CD4-positive, CD25-positive, alpha-beta regulatory T cell (primary cell): ENCODE measurements at regions not wholly inside any gene's neighbourhood (a gene's known extent, or its start where the extent isn't known, plus 50 kb on each side); places are given as distances from the start of the nearest gene placed in this dataset.

Experiments
- ATAC-seq, 2 donors: fragments of 150-1000 bp; cut with Tn5 transposase; one replicate each; pipeline ENCODE4 v1.10.0; 2021; ENCODE audit warnings: low read depth in 2 of 2, moderate number of reproducible peaks in 2 of 2, moderate library complexity in 1 of 2
- DNase-seq, 3 donors: peaks; one replicate each; pipeline versions ENCODE4 v3.0.0 to v3.0.0-alpha.2; 2012 to 2022; ENCODE audit warnings: mixed read lengths in 1 of 3
- H3K27ac ChIP-seq: one replicate; pipeline ENCODE4 v1.7.0; 2013; ENCODE audit warnings: mild to moderate bottlenecking, low read length; ENCODE audit not compliant: insufficient read depth, poor library complexity, severe bottlenecking
- H3K27me3 ChIP-seq: one replicate; pipeline ENCODE4 v1.7.0; 2013; ENCODE audit warnings: low read length; ENCODE audit not compliant: control insufficient read depth, insufficient read depth
- H3K36me3 ChIP-seq: one replicate; pipeline ENCODE4 v1.7.0; 2013; ENCODE audit warnings: mild to moderate bottlenecking, low read length, moderate library complexity; ENCODE audit not compliant: control insufficient read depth, insufficient read depth
- H3K4me1 ChIP-seq: 2 replicates; pipeline ENCODE4 v1.7.0; 2013; ENCODE audit warnings: mild to moderate bottlenecking, low read length; ENCODE audit not compliant: insufficient read depth, control insufficient read depth, poor library complexity, severe bottlenecking
- H3K4me3 ChIP-seq: one replicate; pipeline ENCODE4 v1.7.0; 2013; ENCODE audit warnings: low read depth, mild to moderate bottlenecking, low read length, moderate library complexity
- H3K9me3 ChIP-seq, 2 experiments: 1 replicate in 1 of 2; 2 replicates in 1 of 2; pipeline ENCODE4 v1.7.0; 2013; ENCODE audit warnings: low read length in 2 of 2, mild to moderate bottlenecking in 1 of 2, moderate library complexity in 1 of 2; ENCODE audit not compliant: control insufficient read depth in 2 of 2
- H3K27ac Mint-ChIP-seq, 3 donors: one replicate each; pipeline ENCODE4 v1.8.0; 2020 to 2022; ENCODE audit warnings: mild to moderate bottlenecking in 3 of 3, mixed read lengths in 3 of 3, moderate library complexity in 2 of 3
- H3K27me3 Mint-ChIP-seq: one replicate; pipeline ENCODE4 v1.8.0; 2022; ENCODE audit warnings: mild to moderate bottlenecking, mixed read lengths
- H3K36me3 Mint-ChIP-seq: one replicate; pipeline ENCODE4 v1.8.0; 2020; ENCODE audit warnings: mixed read lengths
- H3K4me1 Mint-ChIP-seq, 4 donors: one replicate each; pipeline ENCODE4 v1.8.0; 2020 to 2022; ENCODE audit warnings: mixed read lengths in 4 of 4, mild to moderate bottlenecking in 1 of 4
- H3K4me3 Mint-ChIP-seq, 4 donors: one replicate each; pipeline ENCODE4 v1.8.0; 2020 to 2022; ENCODE audit warnings: mild to moderate bottlenecking in 4 of 4, mixed read lengths in 4 of 4, moderate library complexity in 3 of 4
- H3K9me3 Mint-ChIP-seq, 7 donors: one replicate each; pipeline ENCODE4 v1.8.0; 2020 to 2022; ENCODE audit warnings: mixed read lengths in 7 of 7, mild to moderate bottlenecking in 3 of 7, moderate library complexity in 2 of 7

DNA sequence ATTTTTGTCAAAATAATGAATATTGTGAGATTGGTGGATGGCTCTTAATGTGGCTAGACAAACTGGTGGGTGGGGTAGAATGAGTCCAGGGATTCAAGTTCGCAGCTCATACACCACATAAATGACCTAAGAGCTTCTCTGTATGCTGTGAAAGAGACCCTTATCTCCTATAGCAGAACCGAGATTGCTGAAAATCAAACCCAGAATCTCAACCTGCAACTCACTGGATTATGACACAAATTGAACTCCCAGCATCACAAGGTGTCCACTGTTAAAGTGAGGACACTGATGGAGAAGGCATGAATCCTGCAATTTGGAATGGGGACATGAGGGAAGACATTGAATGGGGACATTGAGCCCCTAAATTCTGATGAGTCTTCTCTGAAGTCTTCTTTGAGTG lies 51.3 kb upstream of the CNKSR3 start:
- no peaks in the 10 kb centered on the region for H3K4me1 ChIP-seq
- Mint-ChIP-seq H3K4me1 (no peaks in the 10 kb centered on the region), H3K27me3 (peaks cover 8% of the 10 kb centered on the region), H3K9me3 (peaks cover 0 to 4% (median 0%) of the 10 kb centered on the region in 7 donors), H3K27ac (no peak overlapping the region), H3K36me3 (no peaks in the 10 kb centered on the region), H3K4me3 (no peak overlapping the region)
- DNase-seq (no peak), ATAC-seq (no peak)
- no peak overlapping the region for H3K27ac ChIP-seq
- H3K27me3 ChIP-seq = no peaks in the 10 kb centered on the region
- H3K4me3 ChIP-seq = no peak overlapping the region
- H3K9me3 ChIP-seq = no peaks in the 10 kb centered on the region
- H3K36me3 ChIP-seq = no peaks in the 10 kb centered on the region

DNA sequence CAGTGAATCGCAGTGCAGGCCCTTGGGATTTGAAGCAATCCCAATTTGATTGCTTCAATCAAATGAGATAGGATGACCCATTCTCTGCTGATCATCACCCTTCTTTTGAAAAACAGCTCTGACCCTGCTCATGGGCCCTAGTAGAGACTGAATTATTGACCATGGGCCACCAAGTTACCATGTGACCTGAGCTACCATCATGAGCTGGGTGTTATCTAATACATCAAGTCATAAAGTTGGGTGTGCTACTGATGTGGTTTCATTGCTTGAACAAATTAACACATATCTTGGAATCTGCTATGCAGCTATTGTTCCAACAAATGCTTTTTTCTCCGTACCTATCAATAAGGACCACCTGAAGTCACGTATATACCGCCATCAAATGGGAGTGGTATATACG lies 54.8 kb upstream of the CNKSR3 start:
- Histone ChIP-seq H3K27ac (no peak overlapping the region), H3K4me3 (no peak overlapping the region), H3K4me1 (no peaks in the 10 kb centered on the region), H3K27me3 (no peaks in the 10 kb centered on the region), H3K9me3 (no peaks in the 10 kb centered on the region), H3K36me3 (no peaks in the 10 kb centered on the region)
- Mint-ChIP-seq H3K27ac (no peak overlapping the region), H3K36me3 (no peaks in the 10 kb centered on the region), H3K4me3 (no peak overlapping the region), H3K27me3 (peaks cover 8% of the 10 kb centered on the region), H3K4me1 (no peaks in the 10 kb centered on the region), H3K9me3 (peaks cover 0 to 3% (median 0%) of the 10 kb centered on the region in 7 donors)
- DNase-seq = no peak
- no peak for ATAC-seq

DNA sequence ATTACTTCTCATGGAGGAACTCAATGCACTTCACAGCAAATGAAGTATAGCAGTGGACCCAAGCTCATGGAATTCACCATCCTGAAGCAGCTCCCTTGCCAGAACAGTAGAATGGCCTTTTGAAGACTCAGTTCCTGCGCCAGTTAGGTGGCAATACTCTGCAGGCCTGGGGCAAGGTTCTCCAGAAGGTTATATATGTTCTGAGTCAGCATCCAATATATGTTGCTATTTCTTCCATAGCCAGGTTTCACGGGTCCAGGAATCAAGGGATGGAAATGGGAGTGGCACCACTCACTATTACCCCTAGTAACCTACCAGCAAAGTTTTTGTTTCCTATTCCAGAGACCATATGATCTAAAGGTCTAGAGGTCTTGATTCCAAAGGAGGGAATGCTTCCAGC lies 56.4 kb upstream of the CNKSR3 start:
- no peaks in the 10 kb centered on the region for H3K4me1 Mint-ChIP-seq
- H3K4me3 ChIP-seq = no peak overlapping the region
- no peaks in the 10 kb centered on the region for H3K27me3 ChIP-seq
- H3K27ac ChIP-seq = no peak overlapping the region
- H3K27me3 Mint-ChIP-seq = peaks cover 5% of the 10 kb centered on the region
- peaks cover 0 to 3% (median 0%) of the 10 kb centered on the region in 7 donors for H3K9me3 Mint-ChIP-seq
- ATAC-seq = no peak
- H3K36me3 ChIP-seq = no peaks in the 10 kb centered on the region
- no peaks in the 10 kb centered on the region for H3K9me3 ChIP-seq
- DNase-seq = no peak
- H3K36me3 Mint-ChIP-seq = no peaks in the 10 kb centered on the region
- no peak overlapping the region for H3K4me3 Mint-ChIP-seq
- H3K27ac Mint-ChIP-seq = no peak overlapping the region
- H3K4me1 ChIP-seq = no peaks in the 10 kb centered on the region

DNA sequence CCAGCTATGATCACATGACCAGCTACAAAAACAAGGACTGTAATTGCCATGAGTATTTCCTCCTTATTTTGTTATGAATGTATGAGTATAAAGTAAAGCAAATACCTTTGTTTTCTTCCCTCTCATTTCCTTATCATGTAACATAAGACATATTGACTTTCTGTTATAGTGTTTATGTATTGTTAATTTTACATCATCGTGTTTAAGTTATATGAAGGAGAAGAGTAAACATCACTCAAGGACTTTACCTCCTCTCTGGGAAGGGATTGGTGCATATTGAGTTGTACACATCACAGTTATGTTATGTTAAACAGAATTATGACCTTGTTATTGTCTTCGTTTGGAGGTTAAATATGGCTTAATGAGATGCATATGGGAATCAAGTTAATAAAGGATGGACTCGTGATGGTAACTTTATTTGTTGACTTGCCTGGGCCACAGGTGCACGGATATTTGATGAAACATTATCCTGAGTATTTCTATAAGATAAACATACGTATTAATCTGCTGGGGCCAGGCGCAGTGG lies 57.3 kb upstream of the CNKSR3 start:
- Histone ChIP-seq H3K27ac (no peak overlapping the region), H3K36me3 (no peaks in the 10 kb centered on the region), H3K27me3 (no peaks in the 10 kb centered on the region), H3K4me1 (no peaks in the 10 kb centered on the region), H3K9me3 (no peaks in the 10 kb centered on the region), H3K4me3 (no peak overlapping the region)
- Mint-ChIP-seq H3K4me1 (no peaks in the 10 kb centered on the region), H3K4me3 (no peak overlapping the region), H3K27me3 (peaks cover 6% of the 10 kb centered on the region), H3K27ac (no peak overlapping the region), H3K9me3 (peaks cover 0 to 2% (median 0%) of the 10 kb centered on the region in 7 donors), H3K36me3 (no peaks in the 10 kb centered on the region)
- no peak for ATAC-seq
- no peak for DNase-seq

DNA sequence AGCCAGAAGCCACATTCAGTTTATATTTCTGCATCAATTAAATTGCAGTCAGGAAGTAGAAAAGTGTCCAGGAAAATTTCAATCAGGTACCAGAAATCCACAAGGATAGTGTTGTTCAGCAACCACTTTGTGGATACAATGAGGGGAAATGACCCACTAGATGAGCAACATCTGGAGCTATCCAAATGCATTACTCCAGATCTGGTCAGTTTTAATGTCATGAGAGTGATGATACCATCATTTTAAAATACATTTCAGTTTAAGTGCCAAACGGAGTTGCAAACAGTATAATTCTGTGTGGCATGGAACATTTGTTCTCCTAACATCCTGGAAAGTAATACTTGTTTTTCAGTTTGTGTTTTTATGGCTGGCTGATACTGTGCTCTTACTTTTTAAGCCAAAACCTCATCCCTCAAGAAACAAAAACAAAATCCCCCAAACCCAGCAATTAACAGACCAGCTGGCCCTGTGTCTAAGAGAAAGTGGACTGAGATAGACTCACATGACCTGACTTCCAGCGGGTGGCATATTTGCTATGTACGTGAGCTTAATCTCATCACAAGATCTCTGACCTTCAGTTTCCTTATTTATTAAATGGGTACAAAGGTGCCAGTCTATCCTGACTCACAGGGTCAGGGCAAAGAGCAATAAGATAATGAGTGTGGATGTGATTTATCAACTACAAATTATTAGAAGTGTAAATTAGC lies 58.8 kb upstream of the CNKSR3 start:
- Mint-ChIP-seq H3K36me3 (no peaks in the 10 kb centered on the region), H3K4me3 (no peak overlapping the region), H3K27me3 (peaks cover 4% of the 10 kb centered on the region), H3K9me3 (peaks cover 0 to 2% (median 0%) of the 10 kb centered on the region in 7 donors), H3K4me1 (no peaks in the 10 kb centered on the region), H3K27ac (no peak overlapping the region)
- Histone ChIP-seq H3K27me3 (no peaks in the 10 kb centered on the region), H3K36me3 (no peaks in the 10 kb centered on the region), H3K4me1 (no peaks in the 10 kb centered on the region), H3K27ac (no peak overlapping the region), H3K9me3 (no peaks in the 10 kb centered on the region), H3K4me3 (no peak overlapping the region)
- no peak for ATAC-seq
- DNase-seq = no peak

DNA sequence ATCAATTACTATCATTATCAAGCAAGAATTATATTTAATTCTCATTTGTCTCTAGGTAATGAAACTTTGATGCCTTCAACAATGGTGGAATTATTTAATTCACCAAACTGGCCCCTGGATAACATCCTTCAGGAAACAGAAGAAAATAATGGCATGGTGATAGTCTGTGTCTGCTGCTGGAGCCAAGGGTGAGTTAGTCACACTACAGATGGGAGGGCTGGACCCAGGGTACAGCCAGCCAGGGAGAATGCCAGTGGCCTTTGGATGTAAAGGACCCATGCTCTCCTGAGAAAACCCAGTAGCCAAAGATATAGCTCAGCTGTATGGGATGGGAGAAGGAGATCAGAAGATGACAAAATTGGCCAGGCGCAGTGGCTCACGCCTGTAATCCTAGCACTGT lies 60.0 kb upstream of the CNKSR3 start:
- Mint-ChIP-seq H3K9me3 (peaks cover 0 to 2% (median 0%) of the 10 kb centered on the region in 7 donors), H3K36me3 (no peaks in the 10 kb centered on the region), H3K27ac (no peak overlapping the region), H3K4me3 (no peak overlapping the region), H3K4me1 (no peaks in the 10 kb centered on the region), H3K27me3 (peaks cover 4% of the 10 kb centered on the region)
- ATAC-seq (no peak), DNase-seq (no peak)
- no peaks in the 10 kb centered on the region for H3K9me3 ChIP-seq
- H3K27ac ChIP-seq = no peak overlapping the region
- H3K4me3 ChIP-seq = no peak overlapping the region
- peaks cover 2% of the 10 kb centered on the region for H3K27me3 ChIP-seq
- no peaks in the 10 kb centered on the region for H3K4me1 ChIP-seq
- no peaks in the 10 kb centered on the region for H3K36me3 ChIP-seq

DNA sequence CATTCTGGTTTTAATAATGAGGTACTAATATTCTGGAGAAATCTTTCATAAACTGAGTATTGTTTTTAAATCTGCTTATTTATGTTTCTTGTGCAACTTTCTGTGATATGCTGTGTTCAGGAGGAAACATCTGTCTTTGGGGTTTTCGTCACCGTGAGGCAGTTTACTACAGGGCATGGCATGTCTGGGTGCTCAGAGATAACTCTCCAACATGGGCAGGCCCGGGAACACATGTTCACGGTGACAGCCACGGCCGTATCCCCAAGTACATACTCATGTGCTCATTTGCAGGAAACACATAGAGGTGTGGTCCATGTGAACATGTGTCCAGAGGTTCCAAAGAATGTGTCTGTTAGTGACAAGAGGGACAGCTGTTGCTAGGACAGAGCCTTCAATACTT lies 62.1 kb upstream of the CNKSR3 start:
- DNase-seq = no peak
- H3K27me3 Mint-ChIP-seq = peaks cover 4% of the 10 kb centered on the region
- no peaks in the 10 kb centered on the region for H3K9me3 ChIP-seq

DNA sequence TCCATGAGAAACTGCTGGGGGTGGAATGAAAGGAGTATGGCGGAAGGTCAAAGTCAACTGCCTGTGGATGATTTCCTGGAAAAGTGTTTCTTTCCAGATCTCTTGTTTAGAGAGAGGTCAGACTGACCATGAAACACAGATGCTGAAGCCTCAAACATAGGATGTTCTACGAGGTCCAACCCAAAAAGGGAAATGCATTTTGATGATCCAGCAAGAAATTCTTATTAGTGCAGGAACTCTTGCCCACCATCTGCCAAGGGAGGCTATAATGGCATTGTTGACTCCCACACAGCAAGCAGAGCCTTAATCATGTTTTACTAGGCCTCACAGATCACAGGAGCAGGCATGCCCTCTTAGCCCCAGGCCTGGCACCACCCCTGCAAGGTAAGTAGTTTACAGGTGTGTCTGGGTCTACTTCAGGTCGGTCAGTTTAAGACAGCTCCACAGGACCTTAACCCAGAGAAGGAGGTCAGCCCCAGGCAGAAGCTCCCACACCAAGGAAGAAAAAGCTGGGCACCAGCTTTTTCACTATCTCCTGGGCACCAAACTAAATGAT lies 67.6 kb upstream of the CNKSR3 start:
- no peaks in the 10 kb centered on the region for H3K4me1 ChIP-seq
- no peak overlapping the region for H3K4me3 ChIP-seq
- no peaks in the 10 kb centered on the region for H3K36me3 ChIP-seq
- no peak for DNase-seq
- Mint-ChIP-seq H3K27me3 (no peaks in the 10 kb centered on the region), H3K27ac (peak overlapping the region in 1 of 3 donors; percentile 57), H3K36me3 (no peaks in the 10 kb centered on the region), H3K9me3 (peaks cover 0 to 9% (median 2%) of the 10 kb centered on the region in 7 donors), H3K4me3 (no peak overlapping the region), H3K4me1 (no peaks in the 10 kb centered on the region)
- no peak overlapping the region for H3K27ac ChIP-seq
- H3K9me3 ChIP-seq = peaks cover 0 to 6% of the 10 kb centered on the region in 2 experiments
- peaks cover 2% of the 10 kb centered on the region for H3K27me3 ChIP-seq
- ATAC-seq = no peak

More for the DNA sequence above, 62.1 kb upstream of the CNKSR3 start:
- Histone ChIP-seq H3K4me1 (no peaks in the 10 kb centered on the region), H3K27me3 (peaks cover 2% of the 10 kb centered on the region), H3K36me3 (no peaks in the 10 kb centered on the region), H3K27ac (no peak overlapping the region), H3K4me3 (no peak overlapping the region)
- H3K9me3 Mint-ChIP-seq = peaks cover 0 to 2% (median 0%) of the 10 kb centered on the region in 7 donors
- H3K27ac Mint-ChIP-seq = no peak overlapping the region
- no peak for ATAC-seq
- no peak overlapping the region for H3K4me3 Mint-ChIP-seq
- H3K4me1 Mint-ChIP-seq = no peaks in the 10 kb centered on the region
- H3K36me3 Mint-ChIP-seq = no peaks in the 10 kb centered on the region
